NCI-H1694 (cell line): ENCODE measurements at regions not wholly inside any gene's neighbourhood (a gene's known extent, or its start where the extent isn't known, plus 50 kb on each side); places are given as distances from the start of the nearest gene placed in this dataset.
"Not testable (repeated sequence)": the region's sequence is repeated elsewhere in the genome, so short reads cannot be mapped to it uniquely, and the experiment has no call there.

Experiments used
- DNase-seq: peaks from one replicate; lab custom pipeline; 2025; lab: John Stamatoyannopoulos, UW

- DNase-seq: no peak
Measured at GRCh38 chr6:30832864-30833263, 51.5 kb upstream of the DDR1 start.

- no peak for DNase-seq
Measured at GRCh38 chr6:30830438-30830837, 53.9 kb upstream of the DDR1 start.

DNA sequence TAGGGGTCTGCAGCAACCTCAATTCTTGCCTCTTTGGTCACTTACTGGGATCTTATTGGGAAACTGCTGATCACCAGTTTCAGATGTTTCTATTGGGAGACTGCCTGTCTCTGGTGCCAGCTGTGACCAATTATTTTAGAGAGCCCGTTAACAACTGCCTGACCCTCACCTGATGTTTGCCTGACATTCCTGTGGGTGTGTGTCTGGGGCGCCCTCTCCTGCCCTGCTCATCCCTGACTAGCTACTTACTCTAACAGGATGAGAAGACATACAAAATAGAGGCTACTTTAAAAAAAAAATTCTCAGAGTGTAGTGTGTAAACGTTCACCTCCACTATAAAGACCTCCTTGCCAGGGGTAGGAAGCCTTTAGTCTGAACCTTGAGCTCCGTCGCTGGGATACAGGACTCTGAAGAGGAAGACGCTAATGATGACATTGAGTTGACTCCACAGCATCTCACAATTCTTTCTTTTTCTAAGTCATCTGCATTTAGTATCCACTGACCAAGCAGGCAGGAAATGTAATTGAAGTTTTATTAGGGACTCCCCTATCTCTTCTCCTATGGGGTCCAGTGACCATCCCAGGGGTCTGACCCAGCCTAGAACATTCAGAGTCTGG is 54.6 kb upstream of the DDR1 start:
- DNase-seq: no peak

DNA sequence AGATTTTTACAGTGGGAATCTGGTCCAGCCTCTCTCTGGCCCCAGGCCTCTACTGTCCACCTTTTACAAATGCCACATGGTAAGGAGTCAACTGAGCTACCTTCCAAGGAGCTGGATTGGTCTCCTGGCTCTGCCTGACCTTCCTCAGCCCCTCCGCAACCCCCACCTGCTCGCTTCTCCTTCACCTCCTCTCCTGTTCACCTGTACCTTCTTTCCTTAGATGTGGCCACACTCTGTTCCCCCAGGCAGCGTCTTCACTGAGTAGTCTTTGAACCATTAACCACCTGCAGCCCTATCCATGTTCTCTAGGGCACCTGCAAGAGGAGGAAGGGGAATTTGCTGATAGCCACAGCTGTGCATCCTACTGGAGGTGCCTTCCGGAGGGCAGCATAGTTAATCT is 55.3 kb upstream of the DDR1 start:
- no peak for DNase-seq

GRCh38 chr6:30828027-30828962 is 56.0 kb upstream of the DDR1 start:
- DNase-seq: peak; percentile 85

DNA sequence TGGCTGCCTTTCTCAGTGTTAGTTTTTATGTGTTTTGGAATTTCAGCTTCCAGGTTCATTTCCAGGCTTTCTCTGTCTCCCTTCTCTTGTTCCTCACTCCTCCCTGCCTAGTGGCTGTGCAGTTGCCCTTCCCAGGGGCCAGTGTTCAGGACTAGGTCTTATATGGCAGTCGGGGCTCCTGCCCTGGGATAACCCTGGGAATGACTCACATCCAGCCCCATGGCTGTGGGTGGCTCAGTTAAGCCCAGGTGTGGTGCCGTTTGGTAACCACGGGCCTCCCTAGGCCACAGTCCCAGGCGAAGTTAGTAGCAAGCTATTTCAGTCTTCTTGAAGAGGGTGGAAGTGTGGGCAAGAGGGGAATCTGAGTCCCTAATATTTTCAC is 57.4 kb upstream of the DDR1 start:
- no peak for DNase-seq

- DNase-seq: no peak
Measured at GRCh38 chr6:30824698-30825097, 59.6 kb upstream of the DDR1 start.

- DNase-seq: no peak
Measured at GRCh38 chr6:30823534-30823865, 60.8 kb upstream of the DDR1 start.

GRCh38 chr6:30821862-30822784 is 62.2 kb upstream of the DDR1 start:
- DNase-seq: peak; percentile 16

DNA sequence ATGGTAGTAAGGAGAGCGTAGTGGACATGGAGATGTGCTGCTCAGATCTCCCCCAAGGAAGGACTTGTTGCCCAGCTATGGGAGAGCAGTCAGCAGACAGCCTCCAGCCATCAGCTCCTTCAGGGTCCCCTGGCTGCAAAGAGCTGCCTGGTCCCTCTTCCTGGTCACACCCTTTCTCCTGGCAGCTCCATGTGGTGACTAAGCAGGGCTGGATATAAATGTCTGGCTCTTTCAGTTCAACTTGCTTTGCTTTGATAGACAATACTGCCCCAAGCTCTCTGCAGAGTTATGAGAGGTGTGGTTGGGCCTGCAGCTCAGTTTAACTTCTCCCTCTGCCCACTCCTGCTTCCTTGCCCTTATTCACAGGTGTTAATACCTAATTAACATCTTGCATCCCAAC is 64.1 kb upstream of the DDR1 start:
- DNase-seq: no peak

DNA sequence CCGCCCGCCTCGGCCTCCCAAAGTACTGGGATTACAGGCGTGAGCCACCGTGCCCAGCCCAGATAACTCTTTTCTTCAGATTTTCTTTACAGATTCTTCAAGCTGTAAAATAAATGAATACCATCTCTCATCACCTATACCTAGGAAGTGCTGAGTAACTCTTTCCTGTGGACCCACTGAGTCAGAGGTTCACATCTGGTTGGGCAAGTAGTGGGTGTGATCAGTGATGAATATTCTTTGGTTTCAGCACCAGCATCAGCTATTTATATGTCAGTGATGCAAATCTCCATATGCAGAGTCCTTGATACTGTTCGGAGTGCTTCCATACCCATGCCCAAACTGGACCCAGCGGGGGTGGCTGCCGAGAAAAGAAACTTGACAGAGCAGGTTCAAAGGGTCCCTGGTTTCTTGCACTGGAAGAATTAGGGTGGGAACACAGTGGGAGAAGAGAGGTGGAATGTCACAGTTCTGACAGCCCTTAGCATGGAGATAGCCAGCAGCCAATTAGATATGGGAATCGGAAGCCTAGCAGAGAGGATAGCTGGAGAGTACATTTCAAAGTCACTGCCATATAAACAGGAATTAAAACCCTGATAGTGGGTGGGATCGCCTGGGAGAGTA is 64.9 kb upstream of the DDR1 start:
- DNase-seq: no peak

GRCh38 chr6:30818391-30818841 is 65.9 kb upstream of the DDR1 start:
- DNase-seq: no peak

GRCh38 chr6:30816791-30817739 is 67.3 kb upstream of the DDR1 start:
- no peak for DNase-seq

- DNase-seq: not testable (repeated sequence)
Measured at GRCh38 chr6:30816296-30816695, 68.0 kb upstream of the DDR1 start.

DNA sequence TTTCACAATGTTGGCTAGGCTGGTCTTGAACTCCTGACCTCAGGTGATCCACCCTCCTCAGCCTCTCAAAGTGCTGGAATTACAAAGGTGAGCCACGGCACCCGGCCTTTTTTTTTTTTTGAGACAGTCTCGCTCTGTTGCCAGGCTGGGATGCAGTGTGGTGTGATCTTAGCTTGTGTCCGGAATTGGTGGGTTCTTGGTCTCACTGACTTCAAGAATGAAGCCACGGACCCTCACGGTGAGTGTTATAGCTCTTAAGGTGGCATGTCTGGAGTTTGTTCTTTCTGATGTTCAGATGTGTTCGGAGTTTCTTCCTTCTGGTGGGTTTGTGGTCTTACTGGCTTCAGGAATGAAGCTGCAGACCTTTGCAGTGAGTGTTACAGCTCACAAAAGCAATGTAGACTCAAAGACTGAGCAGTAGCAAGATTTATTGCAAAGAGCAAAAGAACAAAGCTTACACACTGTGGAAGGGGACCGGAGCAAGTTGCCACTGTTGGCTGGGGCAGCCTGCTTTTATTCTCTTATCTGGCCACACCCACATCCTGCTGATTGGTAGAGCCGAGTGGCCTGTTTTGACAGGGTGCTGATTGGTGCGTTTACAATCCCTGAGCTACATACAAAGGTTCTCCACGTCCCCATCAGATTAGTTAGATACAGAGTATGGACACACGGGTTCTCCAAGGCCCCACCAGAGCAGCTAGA is 69.1 kb upstream of the DDR1 start:
- not testable (repeated sequence) for DNase-seq

DNA sequence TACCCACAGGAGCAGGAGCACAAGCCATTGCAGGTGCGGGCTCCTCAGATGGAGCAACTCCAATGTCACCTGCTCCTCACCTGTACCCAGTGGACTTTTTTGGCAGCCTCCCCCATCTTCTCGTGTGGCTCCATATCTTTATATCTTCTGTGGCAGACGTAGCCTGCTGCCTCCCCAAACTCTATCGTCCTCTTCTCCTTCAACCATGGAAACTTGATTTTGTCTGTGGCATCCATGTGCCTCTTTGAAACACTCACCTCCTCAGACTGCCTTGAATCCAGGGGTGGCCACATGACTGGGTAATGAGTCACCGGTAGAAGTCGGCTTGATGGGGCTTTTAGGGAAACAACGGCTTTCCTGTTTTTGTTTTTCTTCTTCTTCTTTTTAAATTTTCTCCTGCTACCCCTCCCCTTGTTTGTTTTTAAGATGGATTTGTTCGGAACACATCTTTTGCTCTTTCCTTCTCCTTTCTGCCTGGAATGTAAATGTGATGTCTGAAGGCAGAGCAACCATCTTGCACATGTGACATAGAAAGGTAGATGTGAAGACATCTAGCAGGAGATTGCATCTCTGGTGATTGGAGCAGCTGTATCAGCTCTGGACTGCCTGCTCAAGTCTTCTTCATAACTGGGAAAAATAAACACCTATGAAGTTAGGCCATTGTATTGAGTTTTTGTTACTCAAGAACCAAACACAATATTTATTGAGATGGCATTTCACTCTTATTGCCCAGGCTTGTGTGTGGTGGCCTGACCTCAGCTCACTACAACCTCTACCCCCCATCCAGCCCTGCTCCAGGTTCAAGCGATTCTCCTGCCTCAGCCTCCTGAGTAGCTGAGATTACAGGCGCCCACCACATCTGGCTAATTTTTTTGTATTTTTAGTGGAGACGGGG is 69.9 kb upstream of the DDR1 start:
- DNase-seq: no peak

DNA sequence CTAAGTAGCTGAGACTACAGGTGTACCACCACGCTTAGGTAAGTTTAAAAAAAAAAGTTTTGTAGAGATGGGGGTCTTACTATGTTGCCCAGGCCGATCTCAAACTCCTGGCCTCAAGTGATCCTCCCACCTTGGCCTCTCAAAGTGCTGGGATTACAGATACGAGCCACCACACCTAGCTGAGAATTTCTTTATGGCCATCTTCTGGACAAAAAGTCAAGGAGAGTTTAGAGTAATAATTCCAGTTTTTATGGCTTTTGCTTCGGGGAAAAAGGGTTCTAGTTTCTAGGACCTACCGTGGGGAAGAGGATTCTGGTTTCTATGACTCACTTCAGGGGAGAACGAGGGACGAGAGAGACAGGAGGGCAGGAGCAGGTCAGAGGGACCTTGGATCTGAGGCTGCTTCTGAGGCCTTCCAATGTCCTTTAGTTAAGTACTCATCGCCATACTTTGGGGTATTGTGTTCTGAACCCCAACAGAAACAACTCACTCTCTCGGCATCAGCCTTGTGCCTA is 69.3 kb upstream of the IER3 start:
- DNase-seq: no peak

DNA sequence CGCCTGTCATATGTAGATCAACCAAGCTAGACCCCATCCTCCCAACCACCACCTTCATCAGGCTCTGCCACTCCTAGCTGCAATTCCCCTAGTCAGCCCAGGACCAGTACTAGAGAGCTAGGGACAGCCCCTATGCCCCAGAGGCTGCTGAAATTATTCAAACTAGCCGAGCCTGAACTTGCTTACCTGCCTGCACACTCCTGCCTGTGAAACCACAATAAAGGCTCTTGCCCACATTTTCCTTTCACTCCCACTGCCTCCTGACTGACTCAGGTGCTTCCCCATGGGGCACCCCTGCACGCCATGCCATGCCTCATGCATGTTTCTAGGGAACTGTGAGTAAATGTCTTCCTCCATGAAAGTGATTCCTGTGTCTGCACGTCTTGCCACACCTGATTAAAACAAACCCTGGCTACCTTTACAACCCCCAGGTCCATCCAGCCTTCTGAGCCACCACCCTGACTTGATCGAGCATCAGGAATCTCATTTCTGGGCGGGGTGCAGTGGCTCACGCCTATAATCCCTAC is 66.5 kb upstream of the IER3 start:
- no peak for DNase-seq

GRCh38 chr6:30807566-30807965 is 63.2 kb upstream of the IER3 start:
- DNase-seq: not testable (repeated sequence)
